Non-pigmented ciliary epithelial cell (primary cell): ENCODE measurements at regions not wholly inside any gene's neighbourhood (a gene's known extent, or its start where the extent isn't known, plus 50 kb on each side); places are given as distances from the start of the nearest gene placed in this dataset.

ENCODE experiments used
- DNase-seq: peaks from one replicate; pipeline ENCODE4 v3.0.0-alpha.2; 2010; ENCODE audit warnings: low read depth

DNA sequence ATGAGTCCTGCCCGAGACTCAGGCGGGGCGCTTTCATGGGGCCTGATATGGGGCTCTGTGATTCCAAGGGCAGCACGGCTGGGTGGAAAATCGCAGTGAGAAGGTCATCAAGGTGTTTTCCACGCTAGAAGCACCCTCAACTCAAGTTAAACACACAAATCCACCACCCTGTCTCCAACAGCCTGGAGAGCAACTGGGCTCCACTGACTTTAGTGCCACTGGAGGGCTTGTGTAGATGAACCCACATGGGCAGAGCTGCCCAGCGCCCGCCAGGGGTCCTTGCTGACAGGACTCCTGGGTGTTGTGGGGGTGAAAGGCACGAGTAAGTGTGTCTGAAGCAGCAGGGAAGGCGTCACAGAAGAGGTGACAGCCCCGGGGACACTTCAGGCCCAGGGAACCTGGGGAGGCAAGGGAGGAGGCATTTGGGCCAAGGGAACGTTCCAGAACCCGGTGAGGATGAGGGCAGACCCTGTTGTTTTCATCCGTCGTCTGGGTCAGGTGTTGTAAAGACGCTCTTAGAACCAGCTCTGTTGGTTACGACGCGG lies 51.8 kb upstream of the CTDP1 start:
- DNase-seq: no peak

- no peak for DNase-seq
Measured at GRCh38 chr18:79628416-79629248, 51.0 kb upstream of the CTDP1 start.

DNA sequence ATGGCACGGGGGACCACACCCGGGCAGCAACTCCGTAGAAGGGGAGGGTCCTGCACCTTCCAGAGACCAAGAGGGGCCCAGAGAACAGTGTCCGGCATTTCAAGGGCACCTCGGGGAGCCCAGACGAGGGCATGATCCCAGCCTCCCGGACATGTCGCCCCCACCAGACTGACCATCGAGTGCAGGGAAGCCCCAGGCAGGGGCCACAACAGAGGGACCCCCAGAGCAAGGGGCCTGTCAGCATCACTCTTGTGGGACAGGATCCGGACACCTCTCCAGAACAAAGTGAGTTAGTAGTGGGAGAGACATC lies 50.4 kb upstream of the CTDP1 start:
- DNase-seq: no peak

GRCh38 chr18:79629606-79630005 lies 50.0 kb upstream of the CTDP1 start:
- DNase-seq: no peak
